Skeletal muscle tissue (tissue), 3 donors: ENCODE measurements at regions not wholly inside any gene's neighbourhood (a gene's known extent, or its start where the extent isn't known, plus 50 kb on each side); places are given as distances from the start of the nearest gene placed in this dataset.
"Not testable (repeated sequence)": the region's sequence is repeated elsewhere in the genome, so short reads cannot be mapped to it uniquely, and the experiment has no call there.

ENCODE experiments used
- H3K27ac ChIP-seq: one replicate; pipeline ENCODE4 v1.7.0; 2013; ENCODE audit warnings: mild to moderate bottlenecking, low read depth, low read length, inconsistent platforms
- H3K27me3 ChIP-seq, 3 donors: one replicate each; pipeline ENCODE4 v1.7.0; 2013; ENCODE audit warnings: low read length in 3 of 3; ENCODE audit not compliant: control insufficient read depth in 3 of 3, insufficient read depth in 3 of 3
- H3K36me3 ChIP-seq, 3 donors: one replicate each; pipeline ENCODE4 v1.7.0; 2013; ENCODE audit warnings: low read length in 3 of 3; ENCODE audit not compliant: control insufficient read depth in 3 of 3, insufficient read depth in 3 of 3
- H3K4me1 ChIP-seq, 3 donors: one replicate each; pipeline ENCODE4 v1.7.0; 2013; ENCODE audit warnings: low read length in 3 of 3, mild to moderate bottlenecking in 3 of 3; ENCODE audit not compliant: control insufficient read depth in 3 of 3, insufficient read depth in 3 of 3
- H3K4me3 ChIP-seq, 3 donors: one replicate each; pipeline ENCODE4 v1.7.0; 2013; ENCODE audit warnings: low read length in 3 of 3
- H3K9ac ChIP-seq, 3 donors: one replicate each; pipeline ENCODE4 v1.7.0; 2013; ENCODE audit warnings: low read length in 3 of 3, mild to moderate bottlenecking in 3 of 3, moderate library complexity in 2 of 3, low read depth in 1 of 3
- H3K9me3 ChIP-seq, 3 donors: one replicate each; pipeline ENCODE4 v1.7.0; 2013; ENCODE audit warnings: low read length in 3 of 3; ENCODE audit not compliant: control insufficient read depth in 3 of 3
- donor health status: Osteomylitis.

GRCh38 chr5:25418978-25419377 lies 774.2 kb upstream of the CDH10 start:
- no peaks in the 10 kb centered on the region for H3K9me3 ChIP-seq
- no peaks in the 10 kb centered on the region for H3K4me1 ChIP-seq
- no peak overlapping the region for H3K9ac ChIP-seq
- no peak overlapping the region for H3K4me3 ChIP-seq
- no peaks in the 10 kb centered on the region for H3K27me3 ChIP-seq
- no peak overlapping the region for H3K27ac ChIP-seq
- H3K36me3 ChIP-seq = no peaks in the 10 kb centered on the region

GRCh38 chr5:25418319-25418859 lies 773.6 kb upstream of the CDH10 start:
- H3K9me3 ChIP-seq = no peaks in the 10 kb centered on the region
- H3K36me3 ChIP-seq = no peaks in the 10 kb centered on the region
- no peak overlapping the region for H3K27ac ChIP-seq
- H3K4me1 ChIP-seq = no peaks in the 10 kb centered on the region
- H3K9ac ChIP-seq = no peak overlapping the region
- no peak overlapping the region for H3K4me3 ChIP-seq
- H3K27me3 ChIP-seq = no peaks in the 10 kb centered on the region

- H3K4me3 ChIP-seq = no peak overlapping the region
- no peaks in the 10 kb centered on the region for H3K36me3 ChIP-seq
- H3K9ac ChIP-seq = no peak overlapping the region
- no peak overlapping the region for H3K27ac ChIP-seq
- no peaks in the 10 kb centered on the region for H3K4me1 ChIP-seq
- H3K27me3 ChIP-seq = no peaks in the 10 kb centered on the region
- H3K9me3 ChIP-seq = no peaks in the 10 kb centered on the region
Observed at GRCh38 chr5:25416960-25417359, 772.2 kb upstream of the CDH10 start.

- H3K9me3 ChIP-seq = no peaks in the 10 kb centered on the region
- no peaks in the 10 kb centered on the region for H3K4me1 ChIP-seq
- no peak overlapping the region for H3K27ac ChIP-seq
- H3K36me3 ChIP-seq = no peaks in the 10 kb centered on the region
- H3K9ac ChIP-seq = no peak overlapping the region
- no peak overlapping the region for H3K4me3 ChIP-seq
- no peaks in the 10 kb centered on the region for H3K27me3 ChIP-seq
Observed at GRCh38 chr5:25415970-25416369, 771.2 kb upstream of the CDH10 start.

GRCh38 chr5:25414742-25415141 lies 770.0 kb upstream of the CDH10 start:
- Histone ChIP-seq H3K36me3 (no peaks in the 10 kb centered on the region), H3K9ac (no peak overlapping the region), H3K27me3 (no peaks in the 10 kb centered on the region), H3K4me3 (no peak overlapping the region), H3K9me3 (no peaks in the 10 kb centered on the region), H3K27ac (no peak overlapping the region), H3K4me1 (no peaks in the 10 kb centered on the region)

GRCh38 chr5:25412116-25412661 lies 767.4 kb upstream of the CDH10 start:
- Histone ChIP-seq H3K27me3 (no peaks in the 10 kb centered on the region), H3K36me3 (no peaks in the 10 kb centered on the region), H3K9me3 (no peaks in the 10 kb centered on the region), H3K27ac (no peak overlapping the region), H3K4me1 (no peaks in the 10 kb centered on the region), H3K9ac (no peak overlapping the region), H3K4me3 (no peak overlapping the region)

- H3K4me1 ChIP-seq, H3K36me3 ChIP-seq, H3K9ac ChIP-seq, H3K27me3 ChIP-seq, H3K9me3 ChIP-seq, H3K4me3 ChIP-seq, H3K27ac ChIP-seq: not testable (repeated sequence)
Observed at GRCh38 chr5:25407365-25407764, 762.6 kb upstream of the CDH10 start.

- Histone ChIP-seq H3K4me3 (no peak overlapping the region), H3K27ac (no peak overlapping the region), H3K9ac (no peak overlapping the region), H3K4me1 (no peaks in the 10 kb centered on the region), H3K9me3 (no peaks in the 10 kb centered on the region), H3K27me3 (no peaks in the 10 kb centered on the region), H3K36me3 (no peaks in the 10 kb centered on the region)
Observed at GRCh38 chr5:25405850-25406249, 761.1 kb upstream of the CDH10 start.

GRCh38 chr5:25399878-25400480 lies 755.2 kb upstream of the CDH10 start:
- Histone ChIP-seq H3K36me3 (no peaks in the 10 kb centered on the region), H3K27ac (no peak overlapping the region), H3K4me3 (no peak overlapping the region), H3K9me3 (no peaks in the 10 kb centered on the region), H3K4me1 (no peaks in the 10 kb centered on the region), H3K9ac (no peak overlapping the region), H3K27me3 (no peaks in the 10 kb centered on the region)

- H3K27ac ChIP-seq = no peak overlapping the region
- H3K36me3 ChIP-seq = no peaks in the 10 kb centered on the region
- no peaks in the 10 kb centered on the region for H3K27me3 ChIP-seq
- H3K9ac ChIP-seq = no peak overlapping the region
- H3K4me1 ChIP-seq = no peaks in the 10 kb centered on the region
- H3K9me3 ChIP-seq = peaks cover 0 to 3% (median 0%) of the 10 kb centered on the region in 3 donors
- no peak overlapping the region for H3K4me3 ChIP-seq
Observed at GRCh38 chr5:25393957-25394356, 749.2 kb upstream of the CDH10 start.
